Neural cell (in vitro differentiated cells): ENCODE measurements at regions not wholly inside any gene's neighbourhood (a gene's known extent, or its start where the extent isn't known, plus 50 kb on each side); places are given as distances from the start of the nearest gene placed in this dataset.

Experiments
- CTCF ChIP-seq: fragments of 450-650 bp; IDR thresholded peaks from 2 replicates; pipeline ENCODE4 v1.5.1; 2014; ENCODE audit warnings: antibody characterized with exemption, mild to moderate bottlenecking, moderate library complexity; ENCODE audit not compliant: poor library complexity, severe bottlenecking
- EP300 ChIP-seq: fragments of 450-650 bp; conservative IDR thresholded peaks from 2 replicates; pipeline ENCODE4 v1.6.1; 2014; ENCODE audit warnings: antibody characterized with exemption, mild to moderate bottlenecking, moderate library complexity; ENCODE audit not compliant: poor library complexity, severe bottlenecking
- EZH2 ChIP-seq: fragments of 200-600, 300-800 bp; shearing (Covaris generic), sonication (generic); IDR thresholded peaks from 2 replicates; pipeline ENCODE4 v1.6.1; 2014; ENCODE audit warnings: antibody characterized with exemption, low read length, borderline replicate concordance, mild to moderate bottlenecking; ENCODE audit not compliant: insufficient read depth, poor library complexity, severe bottlenecking
- MXI1 ChIP-seq: fragments of 450-650 bp; conservative IDR thresholded peaks from 2 replicates; pipeline ENCODE4 v1.6.1; 2014; ENCODE audit warnings: antibody characterized with exemption, mild to moderate bottlenecking; ENCODE audit not compliant: poor library complexity, severe bottlenecking
- RAD21 ChIP-seq: fragments of 450-650 bp; conservative IDR thresholded peaks from 2 replicates; pipeline ENCODE4 v1.6.1; 2014; ENCODE audit warnings: antibody characterized with exemption, mild to moderate bottlenecking, moderate library complexity
- REST ChIP-seq: IDR thresholded peaks from 2 replicates; pipeline ENCODE4 v1.6.1; 2012; ENCODE audit warnings: borderline replicate concordance

GRCh38 chr5:153066281-153066680, 424.2 kb upstream of the GRIA1 start:
- TF ChIP-seq EZH2 (no peak), EP300 (no peak), CTCF (no peak), RAD21 (no peak), MXI1 (no peak), REST (no peak)
